K562 (cell line): ENCODE measurements at regions not wholly inside any gene's neighbourhood (a gene's known extent, or its start where the extent isn't known, plus 50 kb on each side); places are given as distances from the start of the nearest gene placed in this dataset.

ENCODE experiments used
- ATAC-seq: fragments of 200-7000 bp; cut with Tn5 transposase; 3 replicates; pipeline ENCODE4 v1.9.1; 2020; ENCODE audit warnings: moderate library complexity
- BruUV-seq: library from RNA; stranded (reverse); fragments of 400-500 nt; replicated peaks from 2 replicates; lab custom pipeline; 2021; lab: Mats Ljungman, UMichigan
- CTCF ChIA-PET: fragments of 300-600 bp; formaldehyde crosslinking; extraction: SDS; loops from one replicate; lab custom pipeline; 2021; ENCODE audit warnings: low intra/inter-chr PET ratio; lab: Yijun Ruan, JAX
- POLR2A ChIA-PET: fragments of 300-600, 350-650 bp; sonication (Branson Sonifier 250); formaldehyde crosslinking; extraction: SDS; loops from one replicate; lab custom pipeline; 2021; ENCODE audit warnings: antibody characterized with exemption, inconsistent platforms; lab: Yijun Ruan, JAX
- DNase-seq, 4 experiments: peaks; one replicate each; pipeline versions ENCODE4 v3.0.0 to v3.0.0-alpha.2; 2011 to 2018; ENCODE audit warnings: low spot score in 3 of 4, mixed read lengths in 3 of 4; ENCODE audit errors: extremely low read depth in 1 of 4
- FAIRE-seq: peaks from 2 replicates; lab custom pipeline; 2011; peaks lifted over from hg19 to GRCh38; lab: Jason Lieb, UNC
- H2AFZ ChIP-seq: 2 replicates; pipeline ENCODE4 v1.6.0; 2011; ENCODE audit warnings: low read depth, low read length, control low read depth, inconsistent platforms
- H3K27ac ChIP-seq: fragments of 200-600 bp; 3 replicates; pipeline ENCODE4 v1.8.0; 2011; ENCODE audit warnings: low read depth, mild to moderate bottlenecking, control low read depth, inconsistent platforms, low read length, moderate library complexity, mixed read lengths; ENCODE audit errors: extremely low read depth
- H3K27me3 ChIP-seq, 2 experiments: fragments of 300-600 bp in 1 of 2; 2 replicates in 1 of 2; 3 replicates in 1 of 2; pipeline versions ENCODE4 v1.6.0 to v1.8.0; 2011; ENCODE audit warnings: inconsistent platforms in 2 of 2, low read length in 2 of 2, mild to moderate bottlenecking in 1 of 2, mixed read lengths in 1 of 2, moderate library complexity in 1 of 2; ENCODE audit not compliant: control insufficient read depth in 2 of 2, insufficient read depth in 2 of 2
- H3K36me3 ChIP-seq: fragments of 300-600 bp; 3 replicates; pipeline ENCODE4 v1.8.0; 2011; ENCODE audit warnings: mild to moderate bottlenecking, low read length, inconsistent platforms; ENCODE audit not compliant: control insufficient read depth, insufficient read depth
- H3K4me1 ChIP-seq, 2 experiments: fragments of 200-600 bp in 1 of 2; replicated peaks in 1 of 2; 2 replicates in 1 of 2; 3 replicates in 1 of 2; pipeline versions ENCODE4 v1.5.1 to v1.8.0; 2011; ENCODE audit warnings: inconsistent platforms in 2 of 2, low read length in 2 of 2, mild to moderate bottlenecking in 1 of 2, mixed read lengths in 1 of 2, moderate library complexity in 1 of 2; ENCODE audit not compliant: control insufficient read depth in 2 of 2, insufficient read depth in 2 of 2
- H3K4me2 ChIP-seq: 2 replicates; pipeline ENCODE4 v1.6.1; 2011; ENCODE audit warnings: low read length, control low read depth, inconsistent platforms, mixed read lengths; ENCODE audit not compliant: insufficient read depth
- H3K4me3 ChIP-seq: fragments of 200-600 bp; sonication (generic), shearing (Covaris generic); 2 replicates; pipeline ENCODE4 v1.5.1; 2016; ENCODE audit warnings: control low read depth, inconsistent platforms
- H3K79me2 ChIP-seq: fragments of 200-600 bp; 3 replicates; pipeline ENCODE4 v1.8.0; 2011; ENCODE audit warnings: low read length, inconsistent platforms; ENCODE audit not compliant: control insufficient read depth, insufficient read depth
- H3K9ac ChIP-seq, 2 experiments: 2 replicates each; pipeline versions ENCODE4 v1.6.0 to v1.6.1; 2011; ENCODE audit warnings: low read depth in 2 of 2, low read length in 2 of 2, control low read depth in 1 of 2, inconsistent platforms in 1 of 2, mild to moderate bottlenecking in 1 of 2, mixed read lengths in 1 of 2; ENCODE audit not compliant: insufficient read depth in 1 of 2
- H3K9me1 ChIP-seq: one replicate; pipeline ENCODE4 v1.6.0; 2011; ENCODE audit warnings: inconsistent platforms, mild to moderate bottlenecking, low read length, moderate library complexity; ENCODE audit not compliant: control insufficient read depth, insufficient read depth
- H3K9me3 ChIP-seq: replicated peaks from 2 replicates; pipeline ENCODE4 v1.5.1; 2011; ENCODE audit warnings: low read depth, low read length, inconsistent platforms; ENCODE audit not compliant: control insufficient read depth, insufficient read depth
- H4K20me1 ChIP-seq: replicated peaks from 2 replicates; pipeline ENCODE4 v1.6.1; 2011; ENCODE audit warnings: low read length, inconsistent platforms, mixed read lengths; ENCODE audit not compliant: control insufficient read depth, insufficient read depth
- ETV5 ChIP-seq: sonication (generic); formaldehyde crosslinking; IDR thresholded peaks from 2 replicates; pipeline ENCODE4 v1.4.0; 2020; ENCODE audit warnings: low read depth, mild to moderate bottlenecking, missing genetic modification reagents
- NFATC3 ChIP-seq: fragments of 450-650 bp; IDR thresholded peaks from 2 replicates; pipeline ENCODE4 v1.6.1; 2017; ENCODE audit warnings: mild to moderate bottlenecking
- U2AF2 ChIP-seq: fragments of 200-400 bp; formaldehyde crosslinking; optimal IDR thresholded peaks from 2 replicates; pipeline ENCODE3; 2017; ENCODE audit warnings: low read depth, mild to moderate bottlenecking, low read length
- WGBS: fragments of 100-300 bp; shearing (Covaris generic); methylation state at CpG from one replicate; pipeline ENCODE4 v1.1.6; 2016; ENCODE audit warnings: low coverage, mixed read lengths; ENCODE audit not compliant: insufficient coverage; ENCODE audit errors: missing lambda C conversion rate; 5-methylcytosine and 5-hydroxymethylcytosine counted together
- in situ Hi-C: fragments of 300-500 bp; cut with MboI; formaldehyde crosslinking; loops from 4 replicates; pipeline ENCODE4 v1.15.0; 2018; ENCODE audit warnings: inconsistent platforms, mixed read lengths
- intact Hi-C: fragments of 100-400 bp; cut with micrococcal nuclease; formaldehyde crosslinking; loops from 2 replicates; pipeline ENCODE4 v1.14.2; 2022
- TF ChIP-seq, protein P1 (sequence below), 2 experiments: fragments of 450-650 bp; IDR thresholded peaks; 2 replicates each; pipeline ENCODE4 v1.6.1; 2016; ENCODE audit warnings: mild to moderate bottlenecking in 2 of 2, borderline replicate concordance in 1 of 2, low read depth in 1 of 2, moderate library complexity in 1 of 2

DNA sequence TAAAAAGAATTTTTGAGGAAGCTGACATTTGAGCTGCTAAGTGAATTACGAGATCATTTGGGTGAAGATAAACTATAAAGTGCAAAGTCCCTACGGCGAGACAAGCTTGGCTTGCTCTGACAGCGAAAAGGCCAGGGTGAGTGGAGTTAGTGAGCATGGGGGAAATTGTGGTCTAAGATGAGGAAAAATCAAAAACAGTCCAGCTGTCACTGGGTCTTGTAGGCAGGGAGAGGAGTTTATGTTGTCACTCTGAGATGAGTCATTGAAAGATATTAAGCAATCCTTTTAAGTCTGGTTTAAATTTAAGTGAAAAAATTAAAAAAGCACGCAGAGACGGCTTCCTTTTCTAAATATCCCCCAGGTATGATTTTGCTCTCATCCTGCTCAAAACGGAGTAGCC lies 601.9 kb downstream of the MRPL39 start:
- Histone ChIP-seq H3K9ac (no peak overlapping the region), H3K79me2 (no peaks in the 10 kb centered on the region), H4K20me1 (no peaks in the 10 kb centered on the region), H3K36me3 (no peaks in the 10 kb centered on the region), H2AFZ (no peak overlapping the region), H3K4me3 (no peak overlapping the region), H3K4me2 (no peak overlapping the region), H3K27ac (no peak overlapping the region), H3K9me1 (no peaks in the 10 kb centered on the region), H3K9me3 (no peaks in the 10 kb centered on the region), H3K27me3 (no peaks in the 10 kb centered on the region), H3K4me1 (no peaks in the 10 kb centered on the region)
- TF ChIP-seq NFATC3: no peak
- TF ChIP-seq U2AF2: no peak
- TF ChIP-seq, protein P1, sequence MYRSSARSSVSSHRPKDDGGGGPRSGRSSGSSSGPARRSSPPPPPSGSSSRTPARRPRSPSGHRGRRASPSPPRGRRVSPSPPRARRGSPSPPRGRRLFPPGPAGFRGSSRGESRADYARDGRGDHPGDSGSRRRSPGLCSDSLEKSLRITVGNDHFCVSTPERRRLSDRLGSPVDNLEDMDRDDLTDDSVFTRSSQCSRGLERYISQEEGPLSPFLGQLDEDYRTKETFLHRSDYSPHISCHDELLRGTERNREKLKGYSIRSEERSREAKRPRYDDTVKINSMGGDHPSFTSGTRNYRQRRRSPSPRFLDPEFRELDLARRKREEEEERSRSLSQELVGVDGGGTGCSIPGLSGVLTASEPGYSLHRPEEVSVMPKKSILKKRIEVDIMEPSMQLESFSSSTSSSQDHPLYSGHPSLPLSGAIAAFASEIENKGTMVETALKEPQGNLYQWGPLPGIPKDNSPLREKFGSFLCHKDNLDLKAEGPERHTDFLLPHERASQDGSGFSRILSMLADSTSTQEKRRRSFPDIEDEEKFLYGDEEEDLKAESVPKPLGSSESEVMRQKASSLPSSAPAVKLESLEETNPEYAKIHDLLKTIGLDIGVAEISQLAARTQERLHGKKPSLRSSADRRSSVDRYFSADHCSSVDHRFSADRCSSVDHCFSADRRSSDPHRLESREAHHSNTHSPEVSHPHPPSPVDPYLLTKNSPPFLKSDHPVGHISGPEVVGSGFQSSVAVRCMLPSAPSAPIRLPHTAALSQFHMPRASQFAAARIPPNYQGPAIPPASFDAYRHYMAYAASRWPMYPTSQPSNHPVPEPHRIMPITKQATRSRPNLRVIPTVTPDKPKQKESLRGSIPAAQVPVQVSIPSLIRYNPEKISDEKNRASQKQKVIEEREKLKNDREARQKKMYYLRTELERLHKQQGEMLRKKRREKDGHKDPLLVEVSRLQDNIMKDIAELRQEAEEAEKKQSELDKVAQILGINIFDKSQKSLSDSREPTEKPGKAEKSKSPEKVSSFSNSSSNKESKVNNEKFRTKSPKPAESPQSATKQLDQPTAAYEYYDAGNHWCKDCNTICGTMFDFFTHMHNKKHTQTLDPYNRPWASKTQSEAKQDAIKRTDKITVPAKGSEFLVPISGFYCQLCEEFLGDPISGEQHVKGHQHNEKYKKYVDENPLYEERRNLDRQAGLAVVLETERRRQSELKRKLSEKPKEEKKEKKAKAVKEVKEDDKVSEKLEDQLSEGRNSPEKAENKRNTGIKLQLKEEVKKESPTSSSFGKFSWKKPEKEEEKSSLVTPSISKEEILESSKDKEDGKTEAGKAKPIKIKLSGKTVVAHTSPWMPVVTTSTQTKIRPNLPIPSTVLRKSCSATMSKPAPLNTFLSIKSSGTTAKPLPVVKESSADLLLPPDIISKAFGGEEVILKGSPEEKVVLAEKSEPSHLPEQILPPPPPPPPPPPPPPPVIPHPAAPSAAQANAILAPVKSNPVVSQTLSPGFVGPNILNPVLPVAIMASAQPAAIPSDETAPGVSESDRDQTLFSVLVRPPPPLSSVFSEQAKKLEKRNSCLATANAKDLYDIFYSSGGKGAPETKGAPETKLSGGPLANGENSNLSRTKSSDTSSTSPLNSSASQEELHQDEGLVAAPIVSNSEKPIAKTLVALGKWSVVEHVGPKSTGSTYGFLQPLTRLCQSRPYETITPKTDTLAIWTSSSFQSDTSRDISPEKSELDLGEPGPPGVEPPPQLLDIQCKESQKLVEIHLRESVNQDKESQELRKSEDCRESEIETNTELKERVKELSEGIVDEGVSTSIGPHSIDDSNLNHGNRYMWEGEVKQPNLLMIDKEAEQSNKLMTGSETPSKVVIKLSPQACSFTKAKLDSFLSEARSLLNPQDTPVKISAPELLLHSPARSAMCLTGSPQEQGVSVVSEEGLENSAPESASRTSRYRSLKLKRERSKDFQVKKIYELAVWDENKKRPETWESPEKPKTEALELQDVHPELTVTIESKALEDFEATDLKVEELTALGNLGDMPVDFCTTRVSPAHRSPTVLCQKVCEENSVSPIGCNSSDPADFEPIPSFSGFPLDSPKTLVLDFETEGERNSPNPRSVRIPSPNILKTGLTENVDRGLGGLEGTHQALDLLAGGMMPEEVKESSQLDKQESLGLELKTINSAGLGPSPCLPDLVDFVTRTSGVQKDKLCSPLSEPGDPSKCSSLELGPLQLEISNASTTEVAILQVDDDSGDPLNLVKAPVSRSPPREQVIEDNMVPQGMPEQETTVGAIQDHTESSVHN (IDR thresholded peaks at IDR 0.05; ENCODE audit: borderline replicate concordance in 1 of 2, low read depth in 1 of 2): no peak
- TF ChIP-seq ETV5: no peak
- ChIA-PET CTCF (no interaction called here), POLR2A (interaction anchor here (0.7 kb wide), 1 partner anchor 304 kb away, joined by 4 read pairs; no protein-coding TSS in a partner anchor)
- ATAC-seq (no peak), FAIRE-seq (no peak), DNase-seq (no peak)
- intact Hi-C loops: no loop called here
- 2% methylated on average over 7 of the region's 7 CpGs for WGBS
- no TSS peak for BruUV-seq
- in situ Hi-C loops: no loop called here
